Central memory CD4-positive, alpha-beta T cell (primary cell): ENCODE measurements at regions not wholly inside any gene's neighbourhood (a gene's known extent, or its start where the extent isn't known, plus 50 kb on each side); places are given as distances from the start of the nearest gene placed in this dataset.

Experiments
- DNase-seq: peaks from one replicate; pipeline ENCODE4 v3.0.0; 2022

GRCh38 chr10:131587976-131588680 lies 276.6 kb upstream of the TCERG1L start:
- DNase-seq: no peak

GRCh38 chr10:131588704-131589220 lies 277.2 kb upstream of the TCERG1L start:
- DNase-seq: no peak

DNA sequence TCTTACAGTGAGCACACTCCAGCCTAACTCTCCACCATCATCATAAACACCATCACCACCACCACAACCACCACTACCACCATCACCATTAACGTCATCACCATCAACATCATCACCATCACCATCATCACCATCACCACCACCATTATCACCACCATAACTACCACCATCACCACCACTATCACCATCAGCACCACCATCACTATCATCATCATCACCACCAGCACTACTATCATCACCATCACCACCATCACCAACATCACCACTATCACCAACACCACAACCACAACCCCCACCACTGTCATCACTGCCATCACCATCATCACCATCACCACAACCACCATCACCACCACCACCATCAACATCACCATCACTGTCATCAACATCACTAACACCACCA lies 279.0 kb upstream of the TCERG1L start:
- DNase-seq: no peak

- no peak for DNase-seq
Measured at GRCh38 chr10:131591936-131592335, 280.4 kb upstream of the TCERG1L start.

DNA sequence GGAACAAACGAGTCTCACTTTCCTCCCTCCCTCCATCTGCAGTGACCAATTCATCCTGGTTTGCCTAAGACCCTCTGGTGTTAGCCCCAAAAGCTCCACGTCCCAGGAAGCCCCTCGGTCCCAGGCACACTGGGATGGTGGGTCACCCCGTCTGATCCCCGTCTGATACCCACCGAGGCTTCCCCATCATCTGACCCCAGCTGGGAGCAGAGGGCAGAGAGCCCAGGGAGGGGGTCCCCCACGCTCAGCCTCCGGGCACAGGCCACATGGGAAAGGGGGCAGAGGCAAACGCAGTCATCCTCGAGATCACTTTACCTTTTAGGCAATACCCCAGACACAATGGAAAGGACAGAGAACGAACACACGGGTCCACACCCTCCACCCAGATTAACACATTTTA lies 291.6 kb upstream of the PPP2R2D start:
- DNase-seq: no peak

DNA sequence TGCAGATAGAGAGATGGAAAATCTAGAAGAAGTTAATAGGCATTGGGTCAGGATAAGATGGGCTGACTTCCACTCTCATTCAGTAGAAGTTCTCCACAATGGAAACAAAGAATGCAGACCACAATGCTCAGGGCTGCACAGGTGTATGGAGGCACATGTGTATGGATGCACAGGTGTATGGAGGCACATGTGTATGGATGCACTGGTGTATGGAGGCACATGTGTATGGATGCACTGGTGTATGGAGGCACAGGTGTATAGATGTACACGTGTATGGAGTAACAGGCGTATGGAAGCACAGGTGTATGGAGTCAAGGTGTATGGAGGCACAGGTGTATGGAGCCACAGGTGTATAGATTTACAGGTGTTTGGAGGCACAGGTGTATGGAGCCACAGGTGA lies 285.7 kb upstream of the PPP2R2D start:
- no peak for DNase-seq

DNA sequence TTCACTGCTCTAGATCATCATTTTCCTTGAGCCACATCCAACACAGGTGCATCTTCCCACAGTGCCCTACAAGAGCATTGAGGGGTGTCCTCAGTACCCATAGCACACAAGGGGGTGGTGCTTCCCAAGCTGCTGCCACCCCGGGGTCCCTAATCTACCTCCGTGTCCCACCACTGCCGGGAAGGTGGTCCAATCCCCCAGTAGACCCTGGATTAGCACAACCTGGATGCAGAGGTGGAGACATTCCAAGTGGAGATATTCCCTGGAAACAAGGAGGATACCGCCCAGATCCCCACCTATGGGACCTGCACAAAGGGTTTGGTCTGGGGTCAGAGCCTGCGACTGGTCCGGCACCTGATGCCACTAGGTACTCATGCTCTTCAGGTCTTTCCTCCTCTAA lies 284.8 kb upstream of the PPP2R2D start:
- DNase-seq: no peak

DNA sequence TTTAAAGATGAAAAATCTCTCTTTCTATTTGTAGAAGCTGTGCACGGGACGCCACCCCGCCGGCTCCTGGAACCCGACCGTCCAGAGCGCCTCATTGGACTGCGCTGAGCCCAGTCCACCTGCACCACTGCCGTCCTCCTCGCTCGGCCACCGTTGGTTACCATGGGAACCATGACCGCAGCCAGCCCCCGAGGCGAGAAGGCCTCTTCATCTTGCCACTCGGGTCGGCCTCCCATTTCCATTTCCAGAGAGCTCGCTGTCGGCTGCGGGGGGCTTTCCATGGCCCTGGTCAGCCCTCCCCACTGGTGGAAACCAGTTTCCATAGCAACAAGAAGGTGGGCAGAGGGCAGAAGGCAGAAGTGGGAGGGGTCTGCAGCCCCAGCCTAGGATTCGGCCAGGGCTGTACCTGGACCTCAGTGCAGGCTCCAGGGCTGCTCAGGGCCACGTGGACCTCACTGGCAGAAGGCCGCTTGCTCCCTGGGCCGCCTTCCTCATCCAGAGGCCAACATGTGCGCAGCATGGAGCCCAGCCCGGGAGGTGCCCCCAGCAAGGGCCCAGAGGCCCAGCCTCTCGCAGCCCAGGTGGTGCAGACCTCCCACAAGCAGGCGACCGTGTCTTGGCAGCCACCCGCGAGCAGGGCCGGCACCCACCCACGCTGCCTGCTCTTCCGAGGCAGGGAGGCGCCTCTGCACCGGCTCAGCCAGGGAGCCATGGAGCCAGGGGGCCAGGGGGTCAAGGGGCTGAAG lies 283.5 kb upstream of the PPP2R2D start:
- no peak for DNase-seq

DNA sequence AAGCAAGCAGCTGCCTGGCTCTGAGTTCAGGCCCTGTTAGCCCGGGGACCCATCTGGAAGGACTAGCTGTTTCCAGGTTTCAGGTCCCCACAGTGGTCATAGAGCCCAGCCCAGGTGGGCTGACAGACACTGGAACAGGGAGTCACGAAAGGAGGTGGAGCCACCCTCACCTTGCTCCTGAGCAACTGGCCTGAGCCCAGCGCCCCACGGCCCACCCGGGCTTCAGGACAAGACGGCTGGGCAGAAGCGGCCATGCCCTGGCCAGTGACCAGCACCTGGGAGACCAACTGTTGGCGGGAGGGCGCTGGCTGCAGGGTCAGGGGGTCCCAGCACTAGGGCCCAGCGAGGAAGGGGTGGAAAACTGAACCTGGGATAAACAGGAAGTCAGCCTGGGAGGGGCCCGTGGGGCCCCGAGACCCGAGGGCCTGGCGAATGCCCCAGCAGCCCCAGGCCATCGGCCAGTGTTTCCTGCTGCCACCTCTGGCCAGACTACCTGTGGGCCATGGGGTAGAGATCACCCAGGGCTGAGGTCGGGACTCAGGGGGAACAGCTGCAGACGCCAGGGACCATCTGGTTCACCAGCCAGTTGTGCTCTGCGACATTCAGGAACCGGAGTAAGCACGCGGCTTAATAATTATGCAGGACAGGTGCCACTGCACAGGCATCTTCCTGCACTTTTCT lies 282.1 kb upstream of the PPP2R2D start:
- no peak for DNase-seq

DNA sequence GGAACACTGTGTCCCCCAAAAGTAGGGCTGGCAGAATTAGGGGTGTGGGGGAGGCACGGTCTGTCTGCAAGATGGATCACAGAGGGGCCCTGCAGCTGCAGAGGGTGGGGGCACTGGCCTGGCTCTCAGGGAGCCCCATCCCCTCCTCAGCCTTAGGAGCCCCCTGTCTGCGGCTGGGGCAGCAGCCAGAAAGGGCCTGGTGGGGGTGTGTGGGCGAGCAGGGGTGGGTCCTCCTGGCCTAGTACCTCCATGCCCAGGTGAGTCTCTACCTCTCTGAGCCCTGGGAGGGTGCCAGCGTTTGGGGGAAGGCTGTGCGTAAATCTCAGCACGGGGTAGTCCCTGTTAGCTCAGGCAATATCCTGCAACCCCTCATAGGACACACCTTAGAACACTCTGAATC lies 280.5 kb upstream of the PPP2R2D start:
- DNase-seq: no peak

DNA sequence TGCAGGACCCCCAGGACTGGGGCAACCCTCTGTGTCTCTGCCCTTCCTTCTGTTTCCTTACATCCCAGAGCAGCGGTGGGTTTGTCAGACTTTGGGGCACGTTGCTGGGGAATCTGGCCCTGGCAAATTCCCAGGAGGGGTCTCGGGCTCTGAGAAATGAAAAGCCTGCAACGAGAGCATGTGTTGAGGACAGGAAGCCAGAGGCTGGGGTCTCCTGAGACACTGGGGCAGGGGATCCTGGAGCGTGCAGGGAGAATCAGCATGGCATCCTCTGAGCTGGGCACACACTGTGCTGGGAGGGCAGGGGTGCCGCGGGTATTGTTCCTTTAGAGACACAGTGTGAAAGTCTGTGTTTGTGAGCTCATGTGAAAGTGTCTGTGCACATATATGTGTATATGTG lies 279.9 kb upstream of the PPP2R2D start:
- no peak for DNase-seq

- no peak for DNase-seq
Measured at GRCh38 chr10:131621784-131622624, 278.8 kb upstream of the PPP2R2D start.

DNA sequence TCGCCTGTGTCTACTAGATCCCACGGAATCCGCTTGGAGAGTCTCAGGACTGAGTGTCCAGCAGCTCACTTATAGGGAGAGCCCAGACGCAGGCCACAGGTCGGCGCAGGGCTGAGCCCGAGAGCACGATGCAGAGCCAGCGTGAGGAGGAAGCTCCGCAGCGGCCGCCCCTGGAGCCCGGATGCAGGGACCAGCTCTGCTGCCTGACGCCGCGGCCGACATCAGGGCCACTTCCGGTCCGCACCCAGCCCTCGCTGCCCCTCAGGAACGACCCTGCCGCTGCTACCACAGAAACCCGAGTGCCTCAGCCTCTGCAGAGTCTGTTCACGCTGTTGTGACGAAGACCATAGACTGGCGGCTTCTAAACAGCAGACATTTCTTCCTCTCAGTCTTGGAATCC lies 275.8 kb upstream of the PPP2R2D start:
- no peak for DNase-seq

- DNase-seq: no peak
Measured at GRCh38 chr10:131626274-131626673, 274.5 kb upstream of the PPP2R2D start.

GRCh38 chr10:131629026-131629770 lies 271.6 kb upstream of the PPP2R2D start:
- DNase-seq: no peak

DNA sequence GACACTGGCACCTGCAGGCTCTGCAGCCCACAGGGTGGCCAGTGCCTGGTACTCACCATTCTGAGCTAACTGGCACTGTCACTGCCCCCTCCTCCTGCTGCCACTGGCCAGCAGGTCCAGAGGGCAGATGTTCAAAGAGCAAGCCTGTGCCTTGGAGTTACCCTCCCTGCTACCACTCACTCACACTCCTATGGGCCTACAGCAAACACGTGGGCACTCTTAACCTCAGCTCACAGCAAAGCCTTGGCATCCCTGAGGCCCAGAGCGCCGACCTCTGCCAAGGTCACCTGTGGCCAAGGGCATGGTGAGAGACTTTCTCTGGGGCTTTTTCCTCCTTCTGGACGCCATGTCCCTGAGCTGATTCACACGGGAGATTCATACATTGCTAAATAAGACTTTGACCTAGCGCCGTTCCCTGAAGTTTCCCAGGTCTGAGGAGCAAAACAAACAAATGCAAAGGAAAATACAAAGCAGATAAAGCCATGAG lies 270.0 kb upstream of the PPP2R2D start:
- no peak for DNase-seq

- no peak for DNase-seq
Measured at GRCh38 chr10:131631619-131632018, 269.2 kb upstream of the PPP2R2D start.

- DNase-seq: no peak
Measured at GRCh38 chr10:131635564-131636015, 265.2 kb upstream of the PPP2R2D start.

- DNase-seq: no peak
Measured at GRCh38 chr10:131636116-131636515, 264.7 kb upstream of the PPP2R2D start.

GRCh38 chr10:131636841-131637724 lies 263.7 kb upstream of the PPP2R2D start:
- no peak for DNase-seq
